ENCODE measurements at regions not wholly inside any gene's neighbourhood (a gene's known extent, or its start where the extent isn't known, plus 50 kb on each side); places are given as distances from the start of the nearest gene placed in this dataset.
"Not testable (repeated sequence)": the region's sequence is repeated elsewhere in the genome, so short reads cannot be mapped to it uniquely, and the experiment has no call there.

DNA sequence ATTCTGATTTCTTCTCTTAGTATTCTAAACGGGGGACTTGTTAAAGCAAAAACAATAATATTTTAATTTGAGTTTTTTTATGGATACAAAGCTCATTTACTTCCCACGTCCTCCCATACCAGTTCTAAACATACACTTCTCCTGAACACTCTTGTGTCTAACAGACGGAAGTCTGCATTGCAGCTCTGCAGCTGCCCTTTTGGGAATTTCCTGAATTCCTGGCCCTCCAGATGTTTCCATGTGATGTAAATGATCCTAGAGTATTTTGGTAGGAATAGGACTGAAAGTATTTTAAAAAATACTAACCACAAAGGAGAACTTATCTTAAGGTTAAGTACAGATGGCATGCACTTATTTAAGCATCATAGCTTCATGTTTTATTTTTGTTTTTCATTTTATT, 886.7 kb downstream of the TBC1D32 start (continued):
- TF ChIP-seq, protein P1, sequence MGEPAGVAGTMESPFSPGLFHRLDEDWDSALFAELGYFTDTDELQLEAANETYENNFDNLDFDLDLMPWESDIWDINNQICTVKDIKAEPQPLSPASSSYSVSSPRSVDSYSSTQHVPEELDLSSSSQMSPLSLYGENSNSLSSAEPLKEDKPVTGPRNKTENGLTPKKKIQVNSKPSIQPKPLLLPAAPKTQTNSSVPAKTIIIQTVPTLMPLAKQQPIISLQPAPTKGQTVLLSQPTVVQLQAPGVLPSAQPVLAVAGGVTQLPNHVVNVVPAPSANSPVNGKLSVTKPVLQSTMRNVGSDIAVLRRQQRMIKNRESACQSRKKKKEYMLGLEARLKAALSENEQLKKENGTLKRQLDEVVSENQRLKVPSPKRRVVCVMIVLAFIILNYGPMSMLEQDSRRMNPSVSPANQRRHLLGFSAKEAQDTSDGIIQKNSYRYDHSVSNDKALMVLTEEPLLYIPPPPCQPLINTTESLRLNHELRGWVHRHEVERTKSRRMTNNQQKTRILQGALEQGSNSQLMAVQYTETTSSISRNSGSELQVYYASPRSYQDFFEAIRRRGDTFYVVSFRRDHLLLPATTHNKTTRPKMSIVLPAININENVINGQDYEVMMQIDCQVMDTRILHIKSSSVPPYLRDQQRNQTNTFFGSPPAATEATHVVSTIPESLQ (CRISPR knock-in tag; IDR thresholded peaks at IDR 0.05): no peak
- TF ChIP-seq AR (CRISPR knock-in tag; IDR thresholded peaks at IDR 0.05): no peak

DNA sequence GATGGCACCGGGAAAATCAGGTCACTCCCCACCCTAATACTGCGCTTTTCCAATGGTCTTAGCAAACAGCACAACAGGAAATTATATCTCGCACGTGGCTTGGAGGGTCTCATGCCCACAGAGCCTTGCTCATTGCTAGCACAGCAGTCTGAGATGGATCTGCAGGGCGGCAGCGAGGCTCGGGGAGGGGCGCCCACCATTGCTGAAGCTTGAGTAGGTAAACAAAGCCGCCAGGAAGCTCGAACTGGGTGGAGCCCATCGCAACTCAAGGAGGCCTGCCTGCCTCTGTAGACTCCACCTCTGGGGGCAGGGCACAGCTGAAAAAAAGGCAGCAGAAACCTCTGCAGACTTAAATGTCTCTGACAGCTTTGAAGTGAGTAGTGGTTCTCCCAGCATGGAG, 901.4 kb downstream of the TBC1D32 start:
- H3K4me1 Mint-ChIP-seq: peaks cover 12% of the 10 kb centered on the region
- POLR2A ChIA-PET; ATAC-seq; H3K27me3 Mint-ChIP-seq (ENCODE audit: low read depth); H3K4me3 Mint-ChIP-seq; H3K36me3 Mint-ChIP-seq; H3K27ac Mint-ChIP-seq: not testable (repeated sequence)
- DNase-seq (ENCODE audit: low spot score): peak; percentile 16
- H3K9me3 Mint-ChIP-seq: peaks cover 17% of the 10 kb centered on the region
- CTCF ChIA-PET: interaction anchor here (1.1 kb wide), 1 partner anchor 11 kb away, joined by 3 read pairs; no protein-coding TSS in a partner anchor

- DNase-seq (ENCODE audit: low spot score) (no peak), ATAC-seq (no peak)
- CTCF ChIA-PET: interaction anchor here (1.1 kb wide), 1 partner anchor 12 kb away, joined by 3 read pairs; no protein-coding TSS in a partner anchor
- H3K9me3 Mint-ChIP-seq: peaks cover 8% of the 10 kb centered on the region
- POLR2A ChIA-PET: no interaction called here
- no peaks in the 10 kb centered on the region for H3K36me3 Mint-ChIP-seq
- no peak overlapping the region for H3K4me3 Mint-ChIP-seq
- H3K27ac Mint-ChIP-seq: no peak overlapping the region
- no peak for TF ChIP-seq SP1 (CRISPR knock-in tag; conservative IDR thresholded peaks at IDR 0.05)
- no peaks in the 10 kb centered on the region for H3K27me3 Mint-ChIP-seq (ENCODE audit: low read depth)
- H3K4me1 Mint-ChIP-seq: peaks cover 12% of the 10 kb centered on the region
Observed at GRCh38 chr6:120431841-120432240, 902.4 kb downstream of the TBC1D32 start.

DNA sequence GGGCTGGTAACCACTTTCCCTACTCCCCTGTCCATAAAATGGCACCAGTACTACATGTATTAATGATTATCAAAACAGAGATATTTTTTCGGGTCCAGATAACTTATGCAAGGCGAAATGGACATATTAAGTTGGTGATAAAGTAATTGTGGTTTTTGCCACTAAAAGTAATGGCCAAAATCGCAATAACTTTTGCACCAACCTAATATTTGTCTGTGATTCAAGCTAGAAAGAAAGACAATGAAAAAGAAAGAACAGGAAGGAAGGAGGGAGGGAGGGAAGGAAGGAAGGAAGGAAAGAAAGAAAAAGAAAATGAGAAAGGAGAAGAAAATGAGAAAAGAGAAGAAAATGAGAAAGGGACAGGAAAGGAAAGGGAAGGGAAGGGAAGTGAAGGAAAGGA, 922.9 kb downstream of the TBC1D32 start:
- no peak for TF ChIP-seq ATF3 (CRISPR knock-in tag; conservative IDR thresholded peaks at IDR 0.05)
- TF ChIP-seq NFATC4 (CRISPR knock-in tag; IDR thresholded peaks at IDR 0.05): no peak
- no peak for TF ChIP-seq FOXJ3 (CRISPR knock-in tag; IDR thresholded peaks at IDR 0.05; ENCODE audit: borderline replicate concordance)
- no peak for TF ChIP-seq PRRX2 (CRISPR knock-in tag; IDR thresholded peaks at IDR 0.05)
- TF ChIP-seq, protein P2, sequence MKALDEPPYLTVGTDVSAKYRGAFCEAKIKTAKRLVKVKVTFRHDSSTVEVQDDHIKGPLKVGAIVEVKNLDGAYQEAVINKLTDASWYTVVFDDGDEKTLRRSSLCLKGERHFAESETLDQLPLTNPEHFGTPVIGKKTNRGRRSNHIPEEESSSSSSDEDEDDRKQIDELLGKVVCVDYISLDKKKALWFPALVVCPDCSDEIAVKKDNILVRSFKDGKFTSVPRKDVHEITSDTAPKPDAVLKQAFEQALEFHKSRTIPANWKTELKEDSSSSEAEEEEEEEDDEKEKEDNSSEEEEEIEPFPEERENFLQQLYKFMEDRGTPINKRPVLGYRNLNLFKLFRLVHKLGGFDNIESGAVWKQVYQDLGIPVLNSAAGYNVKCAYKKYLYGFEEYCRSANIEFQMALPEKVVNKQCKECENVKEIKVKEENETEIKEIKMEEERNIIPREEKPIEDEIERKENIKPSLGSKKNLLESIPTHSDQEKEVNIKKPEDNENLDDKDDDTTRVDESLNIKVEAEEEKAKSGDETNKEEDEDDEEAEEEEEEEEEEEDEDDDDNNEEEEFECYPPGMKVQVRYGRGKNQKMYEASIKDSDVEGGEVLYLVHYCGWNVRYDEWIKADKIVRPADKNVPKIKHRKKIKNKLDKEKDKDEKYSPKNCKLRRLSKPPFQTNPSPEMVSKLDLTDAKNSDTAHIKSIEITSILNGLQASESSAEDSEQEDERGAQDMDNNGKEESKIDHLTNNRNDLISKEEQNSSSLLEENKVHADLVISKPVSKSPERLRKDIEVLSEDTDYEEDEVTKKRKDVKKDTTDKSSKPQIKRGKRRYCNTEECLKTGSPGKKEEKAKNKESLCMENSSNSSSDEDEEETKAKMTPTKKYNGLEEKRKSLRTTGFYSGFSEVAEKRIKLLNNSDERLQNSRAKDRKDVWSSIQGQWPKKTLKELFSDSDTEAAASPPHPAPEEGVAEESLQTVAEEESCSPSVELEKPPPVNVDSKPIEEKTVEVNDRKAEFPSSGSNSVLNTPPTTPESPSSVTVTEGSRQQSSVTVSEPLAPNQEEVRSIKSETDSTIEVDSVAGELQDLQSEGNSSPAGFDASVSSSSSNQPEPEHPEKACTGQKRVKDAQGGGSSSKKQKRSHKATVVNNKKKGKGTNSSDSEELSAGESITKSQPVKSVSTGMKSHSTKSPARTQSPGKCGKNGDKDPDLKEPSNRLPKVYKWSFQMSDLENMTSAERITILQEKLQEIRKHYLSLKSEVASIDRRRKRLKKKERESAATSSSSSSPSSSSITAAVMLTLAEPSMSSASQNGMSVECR (CRISPR knock-in tag; IDR thresholded peaks at IDR 0.05; ENCODE audit: borderline replicate concordance): no peak
- no peak for TF ChIP-seq ZNF219 (CRISPR knock-in tag; IDR thresholded peaks at IDR 0.05; ENCODE audit: borderline replicate concordance)
- TF ChIP-seq IRF2 (CRISPR knock-in tag; IDR thresholded peaks at IDR 0.05; ENCODE audit: borderline replicate concordance, low read depth): no peak
- TF ChIP-seq ZNF396 (CRISPR knock-in tag; IDR thresholded peaks at IDR 0.05; ENCODE audit: borderline replicate concordance): no peak
- TF ChIP-seq GABPB1 (CRISPR knock-in tag; IDR thresholded peaks at IDR 0.05): no peak
- TF ChIP-seq, protein P3, sequence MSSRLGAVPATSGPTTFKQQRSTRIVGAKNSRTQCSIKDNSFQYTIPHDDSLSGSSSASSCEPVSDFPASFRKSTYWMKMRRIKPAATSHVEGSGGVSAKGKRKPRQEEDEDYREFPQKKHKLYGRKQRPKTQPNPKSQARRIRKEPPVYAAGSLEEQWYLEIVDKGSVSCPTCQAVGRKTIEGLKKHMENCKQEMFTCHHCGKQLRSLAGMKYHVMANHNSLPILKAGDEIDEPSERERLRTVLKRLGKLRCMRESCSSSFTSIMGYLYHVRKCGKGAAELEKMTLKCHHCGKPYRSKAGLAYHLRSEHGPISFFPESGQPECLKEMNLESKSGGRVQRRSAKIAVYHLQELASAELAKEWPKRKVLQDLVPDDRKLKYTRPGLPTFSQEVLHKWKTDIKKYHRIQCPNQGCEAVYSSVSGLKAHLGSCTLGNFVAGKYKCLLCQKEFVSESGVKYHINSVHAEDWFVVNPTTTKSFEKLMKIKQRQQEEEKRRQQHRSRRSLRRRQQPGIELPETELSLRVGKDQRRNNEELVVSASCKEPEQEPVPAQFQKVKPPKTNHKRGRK (CRISPR knock-in tag; IDR thresholded peaks at IDR 0.05; ENCODE audit: borderline replicate concordance): no peak
- no peak for TF ChIP-seq ZNF138 (CRISPR knock-in tag; conservative IDR thresholded peaks at IDR 0.05)
- TF ChIP-seq ELF4 (CRISPR knock-in tag; IDR thresholded peaks at IDR 0.05; ENCODE audit: low read depth): no peak
- no peak for TF ChIP-seq TEAD4 (CRISPR knock-in tag; IDR thresholded peaks at IDR 0.05)
- no peak for TF ChIP-seq ZNF317 (CRISPR knock-in tag; IDR thresholded peaks at IDR 0.05; ENCODE audit: borderline replicate concordance, low read depth)
- H3K4me1 Mint-ChIP-seq: peaks cover 3% of the 10 kb centered on the region; the same call in 1 of the 2 replicates
- POLR2A ChIA-PET: no interaction called here
- DNase-seq (ENCODE audit: low spot score) (no peak), ATAC-seq (no peak)
- H3K27me3 Mint-ChIP-seq (ENCODE audit: low read depth): no peaks in the 10 kb centered on the region
- H3K27ac Mint-ChIP-seq: no peak overlapping the region
- H3K4me3 Mint-ChIP-seq: no peak overlapping the region
- CTCF ChIA-PET: no interaction called here
- H3K36me3 Mint-ChIP-seq: no peaks in the 10 kb centered on the region
- no peaks in the 10 kb centered on the region for H3K9me3 Mint-ChIP-seq
